ENCODE measurements at regions not wholly inside any gene's neighbourhood (a gene's known extent, or its start where the extent isn't known, plus 50 kb on each side); places are given as distances from the start of the nearest gene placed in this dataset.
"Not testable (repeated sequence)": the region's sequence is repeated elsewhere in the genome, so short reads cannot be mapped to it uniquely, and the experiment has no call there.

DNA sequence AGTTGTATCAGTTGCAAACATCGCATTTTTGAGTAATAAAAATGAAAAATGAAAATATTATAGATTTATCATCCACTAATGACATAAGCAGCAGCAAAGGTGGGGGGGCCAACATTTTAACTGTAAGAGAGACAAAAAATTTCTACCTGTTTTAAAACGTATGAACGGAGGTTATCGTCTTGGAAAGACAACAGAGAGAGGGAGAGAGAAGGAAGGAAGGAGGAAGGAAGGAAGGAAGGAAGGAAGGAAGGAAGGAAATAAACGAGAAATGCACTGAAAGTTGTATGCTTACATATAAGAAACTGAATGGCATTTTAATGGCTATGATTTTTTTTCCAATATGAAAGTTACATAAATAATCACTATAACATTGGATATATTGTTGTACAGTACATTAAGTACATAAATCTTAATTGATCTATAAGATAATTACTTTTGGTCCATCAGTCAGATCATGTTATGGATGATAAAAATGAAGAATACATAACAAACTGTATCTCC is 862.8 kb upstream of the SLITRK1 start:
- Mint-ChIP-seq H3K27me3 (ENCODE audit: low read depth) (no peaks in the 10 kb centered on the region), H3K4me3 (no peak overlapping the region), H3K9me3 (peaks cover 4% of the 10 kb centered on the region), H3K36me3 (ENCODE audit: insufficient read depth) (no peaks in the 10 kb centered on the region), H3K4me1 (ENCODE audit: low read depth) (no peaks in the 10 kb centered on the region)
- no peak for ATAC-seq
- no peak for DNase-seq

DNA sequence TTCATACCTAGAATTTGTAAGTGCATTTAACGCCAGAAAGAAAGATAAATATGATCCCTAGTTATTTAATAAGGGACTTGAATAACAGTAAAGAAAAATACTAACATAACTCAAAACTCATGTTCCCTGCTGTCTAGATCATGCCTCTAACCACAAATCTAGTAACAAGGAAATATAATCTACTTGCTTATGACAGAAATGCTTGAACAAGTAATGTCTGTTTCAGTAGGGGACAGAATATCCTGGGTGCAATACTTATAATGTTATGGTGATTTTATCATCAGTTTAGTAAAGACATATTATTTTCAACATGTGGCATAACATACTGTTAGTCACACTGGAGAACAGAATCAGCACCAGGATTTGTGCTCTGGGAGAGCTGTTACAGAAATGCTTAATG is 861.9 kb upstream of the SLITRK1 start:
- Mint-ChIP-seq H3K27me3 (ENCODE audit: low read depth) (no peaks in the 10 kb centered on the region), H3K4me3 (no peak overlapping the region), H3K36me3 (ENCODE audit: insufficient read depth) (no peaks in the 10 kb centered on the region), H3K9me3 (peaks cover 4% of the 10 kb centered on the region), H3K4me1 (ENCODE audit: low read depth) (no peaks in the 10 kb centered on the region)
- DNase-seq: no peak
- no peak for ATAC-seq

- Mint-ChIP-seq H3K36me3 (ENCODE audit: insufficient read depth) (no peaks in the 10 kb centered on the region), H3K9me3 (peaks cover 4% of the 10 kb centered on the region), H3K27me3 (ENCODE audit: low read depth) (no peaks in the 10 kb centered on the region), H3K4me1 (ENCODE audit: low read depth) (no peaks in the 10 kb centered on the region), H3K4me3 (no peak overlapping the region)
- DNase-seq: no peak
- no peak for ATAC-seq
These were observed 859.0 kb upstream of the SLITRK1 start for GRCh38 chr13:84741253-84741652.

DNA sequence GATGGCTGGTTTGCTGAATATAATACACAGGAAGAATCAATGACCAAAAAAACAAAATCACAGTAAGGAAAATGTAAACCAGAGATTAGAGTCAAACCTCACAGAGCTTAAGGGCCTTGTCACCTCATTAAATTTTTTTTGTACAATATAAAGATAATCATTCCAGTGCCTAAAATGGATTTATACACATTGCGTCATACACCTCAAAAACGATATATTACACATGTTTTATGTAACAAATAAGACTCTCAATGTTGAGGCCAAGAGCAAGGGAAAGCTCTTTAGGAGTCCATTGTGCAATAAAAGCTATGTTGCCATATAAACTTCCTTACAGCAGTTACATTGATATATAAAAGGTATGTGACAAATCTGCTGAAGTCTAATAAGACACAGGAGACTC is 856.7 kb upstream of the SLITRK1 start:
- Mint-ChIP-seq H3K27me3 (ENCODE audit: low read depth) (no peaks in the 10 kb centered on the region), H3K9me3 (peaks cover 4% of the 10 kb centered on the region), H3K4me3 (no peak overlapping the region), H3K4me1 (ENCODE audit: low read depth) (no peaks in the 10 kb centered on the region), H3K36me3 (ENCODE audit: insufficient read depth) (no peaks in the 10 kb centered on the region)
- no peak for DNase-seq
- no peak for ATAC-seq

GRCh38 chr13:84737661-84738060 is 855.4 kb upstream of the SLITRK1 start:
- H3K4me1 Mint-ChIP-seq (ENCODE audit: low read depth): no peaks in the 10 kb centered on the region
- H3K36me3 Mint-ChIP-seq (ENCODE audit: insufficient read depth): no peaks in the 10 kb centered on the region
- no peak overlapping the region for H3K4me3 Mint-ChIP-seq
- H3K9me3 Mint-ChIP-seq: peaks cover 4% of the 10 kb centered on the region
- ATAC-seq (no peak), DNase-seq (no peak)
- no peaks in the 10 kb centered on the region for H3K27me3 Mint-ChIP-seq (ENCODE audit: low read depth)

DNA sequence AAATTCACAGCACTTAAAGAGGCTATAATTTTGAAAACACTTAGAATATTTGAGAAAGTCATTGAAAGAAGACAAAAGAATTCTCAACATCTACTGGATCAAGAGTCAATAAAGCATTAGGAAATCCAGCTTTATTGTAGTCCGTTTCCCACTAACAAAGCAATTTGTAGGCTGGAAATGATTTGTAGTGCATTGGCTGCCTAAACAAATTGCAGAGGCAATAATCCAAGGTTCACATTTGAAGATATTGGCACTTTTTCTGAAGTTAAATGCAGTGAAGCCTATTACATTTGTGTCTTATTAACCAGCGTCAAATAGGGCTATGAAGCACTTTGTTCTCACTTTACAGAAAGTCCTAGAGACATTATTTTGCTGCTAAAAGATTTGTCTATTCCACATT is 848.1 kb upstream of the SLITRK1 start:
- Mint-ChIP-seq H3K4me1 (ENCODE audit: low read depth) (no peaks in the 10 kb centered on the region), H3K4me3 (no peak overlapping the region), H3K36me3 (ENCODE audit: insufficient read depth) (no peaks in the 10 kb centered on the region), H3K9me3 (no peaks in the 10 kb centered on the region), H3K27me3 (ENCODE audit: low read depth) (no peaks in the 10 kb centered on the region)
- no peak for ATAC-seq
- DNase-seq: no peak

DNA sequence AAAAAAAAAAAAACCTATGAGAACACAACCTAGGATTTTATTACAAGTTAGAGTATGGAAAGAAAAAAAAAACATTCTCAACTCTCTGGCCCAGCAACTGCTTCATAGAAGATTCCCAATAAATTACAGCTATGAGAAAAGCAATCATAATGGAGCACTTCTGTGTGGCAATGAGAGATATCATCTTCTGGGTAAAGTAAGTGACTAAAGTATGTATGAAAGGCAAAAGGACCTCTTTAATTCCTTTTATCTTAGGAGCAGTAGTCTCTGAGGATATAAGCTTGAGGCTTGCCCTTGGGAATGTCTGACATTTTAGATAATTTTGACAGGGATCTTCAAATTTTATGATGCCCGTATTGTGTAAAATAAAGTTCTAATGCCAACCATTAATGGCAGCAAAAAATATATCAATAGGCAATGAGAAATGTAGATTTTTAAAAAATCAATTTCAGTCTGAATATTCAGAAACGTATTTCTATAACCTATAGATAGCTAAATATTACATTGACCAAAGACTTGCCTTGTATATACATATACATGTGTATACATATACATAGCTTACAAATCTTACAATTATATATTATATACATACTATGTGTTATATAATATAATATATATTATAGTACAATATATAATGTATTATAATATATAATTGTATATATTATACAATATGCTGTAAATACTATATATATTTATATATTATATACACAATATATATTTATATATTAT is 823.9 kb upstream of the SLITRK1 start:
- DNase-seq (no peak), ATAC-seq (no peak)
- no peak overlapping the region for H3K4me3 Mint-ChIP-seq
- no peaks in the 10 kb centered on the region for H3K27me3 Mint-ChIP-seq (ENCODE audit: low read depth)
- no peaks in the 10 kb centered on the region for H3K36me3 Mint-ChIP-seq (ENCODE audit: insufficient read depth)
- no peaks in the 10 kb centered on the region for H3K4me1 Mint-ChIP-seq (ENCODE audit: low read depth)
- H3K9me3 Mint-ChIP-seq: no peaks in the 10 kb centered on the region

- no peak for ATAC-seq
These were observed 819.9 kb upstream of the SLITRK1 start for GRCh38 chr13:84702174-84702573.

GRCh38 chr13:84697591-84697990 is 815.3 kb upstream of the SLITRK1 start:
- not testable (repeated sequence) for H3K36me3 Mint-ChIP-seq (ENCODE audit: insufficient read depth); H3K9me3 Mint-ChIP-seq; DNase-seq; H3K4me3 Mint-ChIP-seq; H3K27me3 Mint-ChIP-seq (ENCODE audit: low read depth); ATAC-seq; H3K4me1 Mint-ChIP-seq (ENCODE audit: low read depth)

More at GRCh38 chr13:84702174-84702573, 819.9 kb upstream of the SLITRK1 start:
- Mint-ChIP-seq H3K36me3 (ENCODE audit: insufficient read depth) (no peaks in the 10 kb centered on the region), H3K4me1 (ENCODE audit: low read depth) (no peaks in the 10 kb centered on the region), H3K4me3 (no peak overlapping the region), H3K27me3 (ENCODE audit: low read depth) (no peaks in the 10 kb centered on the region), H3K9me3 (peaks cover 3% of the 10 kb centered on the region)
- no peak for DNase-seq

GRCh38 chr13:84686973-84687372 is 804.7 kb upstream of the SLITRK1 start:
- Mint-ChIP-seq H3K4me1 (ENCODE audit: low read depth) (no peaks in the 10 kb centered on the region), H3K9me3 (peaks cover 7% of the 10 kb centered on the region), H3K4me3 (no peak overlapping the region), H3K27me3 (ENCODE audit: low read depth) (no peaks in the 10 kb centered on the region), H3K36me3 (ENCODE audit: insufficient read depth) (no peaks in the 10 kb centered on the region)
- ATAC-seq: no peak
- DNase-seq: no peak

GRCh38 chr13:84686458-84686857 is 804.2 kb upstream of the SLITRK1 start:
- Mint-ChIP-seq H3K27me3 (ENCODE audit: low read depth) (no peaks in the 10 kb centered on the region), H3K9me3 (peaks cover 7% of the 10 kb centered on the region), H3K4me1 (ENCODE audit: low read depth) (no peaks in the 10 kb centered on the region), H3K36me3 (ENCODE audit: insufficient read depth) (no peaks in the 10 kb centered on the region), H3K4me3 (no peak overlapping the region)
- DNase-seq: no peak
- no peak for ATAC-seq

GRCh38 chr13:84684804-84685203 is 802.5 kb upstream of the SLITRK1 start:
- ATAC-seq: no peak
- no peak overlapping the region for H3K4me3 Mint-ChIP-seq
- H3K4me1 Mint-ChIP-seq (ENCODE audit: low read depth): no peaks in the 10 kb centered on the region
- DNase-seq: no peak
- no peaks in the 10 kb centered on the region for H3K27me3 Mint-ChIP-seq (ENCODE audit: low read depth)
- peaks cover 4% of the 10 kb centered on the region for H3K9me3 Mint-ChIP-seq
- no peaks in the 10 kb centered on the region for H3K36me3 Mint-ChIP-seq (ENCODE audit: insufficient read depth)

DNA sequence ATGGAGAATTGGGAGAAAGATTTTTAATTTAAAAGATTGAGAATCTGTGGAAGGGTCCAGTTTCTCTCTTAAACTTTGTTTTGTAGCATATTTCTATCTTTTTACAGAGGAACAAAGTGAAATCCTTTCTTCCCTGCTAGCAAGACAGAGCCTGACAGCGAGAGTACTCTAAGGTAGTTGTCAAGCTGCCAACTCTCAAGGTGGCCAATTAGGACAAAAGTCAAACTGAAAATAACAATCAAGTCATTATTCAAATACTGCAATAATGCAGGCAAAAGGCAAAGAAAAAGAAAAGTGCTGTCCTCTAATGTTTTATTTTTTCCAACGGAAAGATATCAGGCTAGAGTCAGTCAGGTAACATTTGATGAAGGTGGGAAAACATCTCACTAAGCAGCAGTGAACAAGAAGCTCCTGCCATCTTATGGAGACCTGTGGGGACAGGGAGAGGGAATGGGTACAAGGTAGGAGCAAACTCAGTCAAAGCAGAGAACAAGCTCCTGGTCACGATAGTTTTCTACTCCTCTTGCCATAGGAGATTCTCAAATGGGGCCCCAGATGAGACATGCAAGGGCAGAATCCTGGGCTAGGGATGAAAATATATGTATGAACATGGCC is 801.9 kb upstream of the SLITRK1 start:
- Mint-ChIP-seq H3K4me3 (no peak overlapping the region), H3K4me1 (ENCODE audit: low read depth) (no peaks in the 10 kb centered on the region)

DNA sequence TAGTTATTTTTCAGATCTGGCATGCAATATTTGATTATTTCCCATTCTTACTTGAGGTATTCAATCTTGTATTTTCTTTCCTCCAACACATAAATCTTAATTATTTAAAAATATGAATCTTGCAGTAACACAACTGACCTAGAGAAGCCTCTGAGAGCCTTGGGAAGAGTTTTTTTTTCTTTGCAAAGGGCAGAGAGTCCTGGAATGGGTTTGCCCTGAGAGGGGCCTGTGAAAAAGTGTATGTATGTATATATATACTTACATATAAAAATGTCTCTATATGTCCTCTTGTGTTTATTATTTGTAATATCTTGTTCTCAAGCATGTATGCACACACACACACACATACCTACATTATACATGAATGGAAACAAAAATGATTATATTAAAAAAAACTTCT is 801.2 kb upstream of the SLITRK1 start:
- no peak overlapping the region for H3K4me3 Mint-ChIP-seq
- no peaks in the 10 kb centered on the region for H3K4me1 Mint-ChIP-seq (ENCODE audit: low read depth)
- peaks cover 4% of the 10 kb centered on the region for H3K9me3 Mint-ChIP-seq
- no peak for ATAC-seq
- H3K36me3 Mint-ChIP-seq (ENCODE audit: insufficient read depth): no peaks in the 10 kb centered on the region
- H3K27me3 Mint-ChIP-seq (ENCODE audit: low read depth): no peaks in the 10 kb centered on the region
- DNase-seq: no peak

More for the DNA sequence above, 801.9 kb upstream of the SLITRK1 start:
- H3K9me3 Mint-ChIP-seq: peaks cover 4% of the 10 kb centered on the region
- H3K36me3 Mint-ChIP-seq (ENCODE audit: insufficient read depth): no peaks in the 10 kb centered on the region
- ATAC-seq (no peak), DNase-seq (no peak)
- no peaks in the 10 kb centered on the region for H3K27me3 Mint-ChIP-seq (ENCODE audit: low read depth)

GRCh38 chr13:84677836-84678235 is 795.6 kb upstream of the SLITRK1 start:
- H3K36me3 Mint-ChIP-seq (ENCODE audit: insufficient read depth): no peaks in the 10 kb centered on the region
- no peaks in the 10 kb centered on the region for H3K27me3 Mint-ChIP-seq (ENCODE audit: low read depth)
- H3K4me1 Mint-ChIP-seq (ENCODE audit: low read depth): no peaks in the 10 kb centered on the region
- peaks cover 3% of the 10 kb centered on the region for H3K9me3 Mint-ChIP-seq
- DNase-seq (no peak), ATAC-seq (no peak)
- H3K4me3 Mint-ChIP-seq: no peak overlapping the region

Data from activated T-cell treated with anti-CD3 and anti-CD28 coated beads, Interleukin-2, amount 50 U/mL, for 4 hours (primary cell).